GM19240 (cell line): ENCODE measurements at regions not wholly inside any gene's neighbourhood (a gene's known extent, or its start where the extent isn't known, plus 50 kb on each side); places are given as distances from the start of the nearest gene placed in this dataset.
"Not testable (repeated sequence)": the region's sequence is repeated elsewhere in the genome, so short reads cannot be mapped to it uniquely, and the experiment has no call there.

ENCODE experiments used
- DNase-seq: peaks from one replicate; pipeline ENCODE4 v3.0.0; 2011; ENCODE audit warnings: low spot score; ENCODE audit not compliant: insufficient read length

DNA sequence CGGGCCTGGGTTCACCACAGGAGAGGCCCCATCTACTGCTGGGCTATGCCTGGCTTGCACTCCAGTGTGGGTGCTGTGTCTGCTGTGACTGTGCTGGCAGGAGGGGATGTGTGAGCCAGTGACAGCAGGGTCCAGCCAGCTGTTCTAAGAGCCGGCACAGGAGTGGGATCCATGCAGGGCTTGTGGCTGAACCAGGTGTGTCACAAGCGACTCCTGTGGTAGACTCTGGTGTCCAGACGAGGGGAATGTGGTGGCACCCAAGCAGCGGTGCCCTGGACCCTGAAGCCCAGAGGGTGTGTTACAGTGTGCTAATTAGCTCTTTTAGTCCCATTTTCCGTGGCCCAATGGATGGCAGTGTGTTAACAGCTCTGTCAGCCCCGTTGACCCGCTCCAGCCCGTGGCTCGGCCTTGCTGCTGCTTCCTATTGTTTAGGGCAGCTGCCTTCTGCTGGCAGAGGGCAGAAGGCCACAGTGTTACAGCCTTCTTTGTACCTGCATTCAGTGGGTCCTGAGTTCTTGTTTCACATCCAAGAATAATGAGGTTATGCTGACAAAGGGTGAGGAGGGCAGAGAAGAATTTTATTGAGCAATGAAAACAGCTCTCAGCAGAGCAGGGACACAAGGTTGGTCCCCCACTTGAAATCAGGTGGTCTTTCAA, 78.5 kb upstream of the RNU6-1 start:
- DNase-seq = no peak

DNA sequence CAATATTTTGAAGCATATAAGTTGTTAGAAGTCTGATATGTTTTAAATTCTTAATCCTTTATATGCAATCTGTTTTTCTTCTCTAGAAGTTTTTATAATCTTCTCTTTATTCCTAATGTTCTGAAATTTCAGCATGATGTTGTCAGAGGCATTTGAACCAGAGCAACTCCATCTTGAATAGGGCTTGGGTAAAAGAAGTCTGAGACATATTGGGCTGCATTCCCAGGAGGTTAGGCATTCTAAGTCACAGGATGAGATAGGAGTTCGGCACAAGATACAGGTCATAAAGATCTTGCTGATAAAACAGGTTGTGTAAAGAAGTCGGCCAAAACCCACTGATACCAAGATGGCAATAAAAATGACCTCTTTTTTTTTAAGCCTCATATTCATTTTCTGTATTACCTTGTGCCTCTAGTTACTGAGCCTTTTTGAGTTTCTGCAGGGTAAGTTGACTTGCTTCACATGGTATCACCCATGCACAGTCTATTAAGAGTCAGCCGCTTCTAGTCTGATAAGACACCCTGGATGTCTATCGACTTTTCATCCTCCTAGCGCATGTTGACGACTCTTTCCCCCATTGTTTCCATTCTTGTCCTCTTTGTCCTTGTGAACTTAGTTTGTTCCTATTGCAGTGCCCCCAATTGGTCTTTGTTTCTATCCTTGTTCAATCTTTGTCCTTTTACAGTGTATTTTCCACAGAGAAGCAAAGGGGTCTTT, 80.8 kb upstream of the RNU6-1 start:
- no peak for DNase-seq

DNA sequence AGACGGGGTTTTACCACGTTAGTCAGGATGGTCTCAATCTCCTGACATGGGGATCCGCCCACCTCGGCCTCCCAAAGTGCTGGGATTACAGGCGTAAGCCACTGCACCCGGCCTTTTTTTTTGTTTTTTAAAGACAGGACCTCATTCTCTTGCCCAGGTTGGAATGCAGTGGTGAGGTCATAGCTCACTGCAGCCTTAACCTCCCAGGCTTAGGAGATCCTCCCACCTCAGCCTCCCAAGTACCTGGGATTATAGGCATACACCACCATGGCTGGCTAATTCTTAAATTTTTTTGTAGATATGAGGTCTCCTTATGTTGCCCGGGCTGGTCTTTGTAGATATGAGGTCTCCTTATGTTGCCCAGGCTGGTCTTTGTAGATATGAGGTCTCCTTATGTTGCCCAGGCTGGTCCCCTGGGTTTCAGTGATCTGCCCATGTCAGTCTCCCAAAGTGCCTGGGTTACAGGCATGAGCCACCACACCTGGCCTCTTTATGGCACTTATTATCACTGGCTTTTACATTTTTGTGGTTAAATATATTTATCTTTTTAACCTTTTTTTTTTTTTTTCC, 82.3 kb upstream of the RNU6-1 start:
- DNase-seq = no peak

DNA sequence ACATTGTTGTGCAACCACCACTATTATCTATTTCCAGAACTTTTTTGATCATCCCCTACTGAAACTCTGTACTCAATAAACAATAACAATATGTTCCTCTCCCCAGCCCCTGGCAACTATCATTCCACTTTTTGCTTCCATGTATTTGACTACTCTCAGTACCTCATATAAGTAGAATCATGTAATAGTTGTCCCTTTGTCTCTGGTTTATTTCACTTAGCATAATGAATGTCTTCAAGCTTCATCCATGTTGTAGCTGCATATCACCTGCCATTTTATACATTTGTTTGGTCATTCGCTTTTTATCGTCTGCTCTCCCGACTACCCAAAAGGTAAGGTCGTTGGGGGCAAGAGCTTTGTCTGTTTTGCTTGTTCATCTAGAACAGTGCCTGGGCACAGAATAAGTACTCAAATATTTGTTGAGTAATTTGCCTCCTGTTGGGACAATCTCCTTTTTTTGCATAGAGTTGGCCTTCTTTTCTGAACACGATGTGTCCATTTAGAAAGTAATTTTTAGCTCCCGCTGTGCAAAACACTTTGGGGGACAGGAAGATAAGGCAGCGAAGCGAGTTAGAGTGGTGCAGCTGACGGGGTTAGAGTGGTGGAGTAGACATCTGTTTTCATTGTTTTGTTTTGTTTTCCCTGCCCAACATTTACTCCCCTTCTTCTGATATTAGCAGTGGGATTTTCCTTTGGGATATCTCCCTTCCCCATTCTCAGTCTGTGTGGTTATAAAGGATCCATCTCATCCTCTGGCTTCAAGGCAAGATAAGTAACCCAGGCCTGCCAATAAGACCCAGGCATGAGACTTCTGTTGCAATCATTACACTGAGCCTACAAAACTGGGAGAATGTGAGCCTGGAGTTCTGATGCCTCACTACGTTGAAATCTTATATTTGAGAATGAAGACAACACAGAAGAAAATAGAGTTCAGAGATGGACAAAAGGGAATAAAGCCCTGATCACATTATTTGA, 83.4 kb upstream of the RNU6-1 start:
- no peak for DNase-seq

DNA sequence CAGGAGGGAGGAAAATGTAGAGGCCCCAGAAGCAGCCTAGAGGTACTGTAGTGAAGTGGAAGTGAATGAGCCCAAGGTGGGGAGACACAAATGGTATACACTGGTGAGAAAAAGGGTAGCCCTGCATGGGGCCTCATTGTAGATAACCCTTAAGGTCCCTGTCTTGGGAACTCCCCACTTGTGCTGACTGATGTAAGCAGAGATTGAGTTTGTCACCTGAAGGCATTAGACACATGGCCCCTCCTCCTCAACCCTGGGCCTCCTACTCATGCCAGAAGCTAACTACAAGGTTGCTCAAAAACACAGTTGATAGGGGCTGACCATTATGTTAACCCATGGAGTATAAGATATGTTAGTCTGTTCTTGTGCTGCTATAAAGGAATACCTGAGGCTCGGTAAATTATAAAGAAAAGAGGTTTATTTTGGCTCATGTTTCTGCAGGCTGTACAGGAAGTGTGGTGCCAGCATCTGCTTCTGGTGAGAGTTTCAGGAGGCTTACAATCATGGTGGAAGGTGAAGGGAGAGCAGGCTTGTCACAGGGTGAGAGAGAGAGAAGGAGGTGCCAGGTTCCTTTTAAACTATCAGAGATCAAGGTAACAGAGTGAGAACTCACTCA, 84.6 kb upstream of the RNU6-1 start:
- no peak for DNase-seq

DNA sequence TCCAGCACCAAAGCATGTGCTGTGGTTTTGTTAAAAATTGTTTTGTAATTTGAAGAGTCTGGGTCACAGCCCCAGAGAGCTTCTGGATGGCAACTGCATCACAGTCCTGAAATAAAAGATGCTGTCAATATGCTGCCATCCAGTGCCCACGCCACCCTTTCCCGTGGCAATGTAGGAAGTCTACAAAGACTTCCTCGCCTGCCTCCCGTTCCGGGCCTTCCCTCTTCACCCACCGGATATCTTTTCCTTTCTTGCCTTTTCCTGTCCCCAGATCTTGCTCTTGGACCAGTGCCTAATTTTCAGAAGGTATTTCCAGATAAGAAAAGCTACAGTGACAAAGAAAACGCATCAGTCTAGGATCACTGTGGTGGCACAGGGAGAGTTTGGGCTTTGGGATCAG, 85.3 kb upstream of the RNU6-1 start:
- no peak for DNase-seq

DNA sequence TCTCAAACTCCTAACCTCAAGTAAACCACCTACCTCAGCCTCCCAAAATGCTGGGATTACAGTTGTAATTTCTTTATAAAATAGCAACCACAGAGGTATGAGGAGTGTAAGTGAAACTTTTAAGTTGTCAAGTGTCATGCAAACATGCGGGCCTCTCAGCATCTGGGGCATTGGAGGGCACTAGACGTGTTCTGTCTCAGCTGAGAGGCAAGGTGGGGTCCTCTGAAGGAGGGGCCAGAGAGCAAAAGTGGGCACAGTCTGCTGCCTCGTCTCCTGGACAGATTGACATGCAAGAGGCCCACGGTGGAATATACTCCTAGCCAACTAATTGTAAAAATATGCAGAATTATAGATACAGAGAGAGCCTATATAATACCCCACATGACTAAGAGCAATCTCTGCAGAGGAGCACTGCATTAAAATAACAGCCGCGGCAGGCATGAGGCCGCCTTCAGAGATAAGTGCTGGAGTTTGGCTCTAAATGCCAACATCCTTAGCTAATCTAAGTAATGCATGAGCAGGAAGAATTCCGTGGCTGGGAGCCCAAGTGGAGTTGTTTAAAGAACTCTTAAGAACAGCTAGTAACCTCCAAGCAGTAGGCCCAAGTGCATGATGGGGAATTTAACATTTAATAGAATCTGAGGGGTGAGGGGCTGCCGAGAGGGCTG, 87.8 kb upstream of the RNU6-1 start:
- DNase-seq = no peak

DNA sequence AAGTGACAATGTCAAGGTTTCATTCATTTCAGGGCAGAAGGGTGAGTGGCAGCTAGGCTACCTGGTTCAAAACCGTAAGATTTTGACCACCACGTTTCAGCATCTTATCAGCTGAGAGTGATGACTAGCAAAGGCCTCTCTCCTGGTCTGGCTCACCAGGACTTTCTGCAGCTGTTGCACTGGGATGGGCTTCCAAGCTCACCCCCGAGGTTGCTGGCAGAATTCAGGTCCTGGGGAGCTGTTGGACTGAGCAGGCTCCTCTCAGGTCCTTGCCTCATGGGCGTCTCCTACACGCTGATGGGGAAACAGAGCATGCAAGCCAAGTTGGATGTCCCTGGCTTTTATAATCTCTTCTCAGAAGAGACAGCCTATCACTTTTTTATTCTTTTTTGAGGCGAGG, 88.8 kb upstream of the RNU6-1 start:
- no peak for DNase-seq

DNA sequence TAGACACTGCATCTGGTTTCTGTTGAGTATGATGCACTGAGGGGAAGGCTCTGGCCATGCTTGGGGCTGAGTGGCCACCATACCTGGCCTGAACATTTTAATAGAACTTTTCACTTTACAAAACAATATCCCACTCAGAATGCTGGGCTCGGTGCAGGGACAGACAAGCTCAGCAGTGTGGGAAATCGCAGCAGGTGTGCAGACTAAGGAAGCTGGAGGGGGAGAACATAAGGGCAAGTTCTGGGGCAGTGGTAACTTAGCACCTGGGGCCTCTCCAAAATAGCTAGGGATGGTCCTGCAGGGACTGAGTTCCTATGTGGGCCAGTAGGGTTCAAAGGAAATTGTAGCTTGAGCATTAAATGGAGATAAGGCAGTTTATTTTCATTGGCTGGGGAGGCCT, 90.9 kb upstream of the RNU6-1 start:
- DNase-seq = no peak

DNA sequence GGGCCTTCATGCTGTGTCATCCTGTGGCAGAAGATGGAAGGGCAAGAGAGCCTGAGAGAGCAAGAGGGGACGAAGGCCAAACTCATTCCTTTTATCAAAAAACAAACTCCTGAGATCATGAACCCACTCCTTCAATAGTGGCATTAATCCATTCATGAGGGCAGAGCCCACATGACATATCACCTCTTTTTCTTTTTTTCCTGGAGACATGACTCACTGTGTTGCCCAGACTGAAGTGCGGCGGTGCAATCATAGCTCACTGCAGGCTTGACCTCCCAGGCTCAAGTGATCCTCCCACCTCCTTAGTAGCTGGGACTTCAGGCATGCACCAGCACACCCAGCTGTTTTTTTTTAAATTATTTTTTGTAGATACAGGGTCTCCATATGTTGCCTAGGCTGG, 92.0 kb upstream of the RNU6-1 start:
- no peak for DNase-seq

DNA sequence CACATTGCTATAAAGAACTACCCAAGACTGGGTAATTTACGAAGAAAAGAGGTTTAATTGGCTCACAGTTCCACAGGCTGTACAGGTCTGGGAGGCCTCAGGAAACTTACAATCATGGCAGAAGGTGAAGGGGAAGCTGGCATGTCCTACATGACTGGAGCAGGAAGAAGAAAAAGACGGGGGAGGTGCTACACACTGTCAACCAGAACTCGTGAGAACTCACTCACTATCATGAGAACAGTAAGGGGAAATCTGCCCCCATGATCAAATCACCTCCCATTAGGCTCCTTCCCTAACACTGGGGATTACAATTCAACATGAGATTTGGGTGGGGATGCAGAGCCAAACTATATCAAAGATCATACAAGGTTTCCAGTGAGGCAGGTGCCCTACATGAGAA, 94.3 kb upstream of the RNU6-1 start:
- not testable (repeated sequence) for DNase-seq

DNA sequence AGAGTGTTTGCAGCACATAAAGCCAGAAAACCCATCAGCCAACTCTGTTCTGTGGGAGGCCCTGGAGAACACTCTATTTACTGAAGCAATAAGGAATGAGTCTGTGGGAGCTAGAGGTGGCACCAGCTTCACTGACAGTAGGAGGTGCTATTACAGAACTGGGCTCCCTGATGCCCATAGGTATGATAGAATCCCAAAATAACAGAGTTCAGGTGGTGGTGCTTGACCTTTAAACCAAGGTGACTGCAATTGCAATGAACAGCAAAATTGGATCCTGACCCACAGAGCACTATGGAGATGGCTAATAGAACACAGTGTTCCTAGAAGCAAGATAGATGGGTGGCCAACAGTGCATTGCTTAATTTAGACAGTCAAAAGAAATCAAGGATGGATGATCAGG, 95.4 kb upstream of the RNU6-1 start:
- no peak for DNase-seq

DNA sequence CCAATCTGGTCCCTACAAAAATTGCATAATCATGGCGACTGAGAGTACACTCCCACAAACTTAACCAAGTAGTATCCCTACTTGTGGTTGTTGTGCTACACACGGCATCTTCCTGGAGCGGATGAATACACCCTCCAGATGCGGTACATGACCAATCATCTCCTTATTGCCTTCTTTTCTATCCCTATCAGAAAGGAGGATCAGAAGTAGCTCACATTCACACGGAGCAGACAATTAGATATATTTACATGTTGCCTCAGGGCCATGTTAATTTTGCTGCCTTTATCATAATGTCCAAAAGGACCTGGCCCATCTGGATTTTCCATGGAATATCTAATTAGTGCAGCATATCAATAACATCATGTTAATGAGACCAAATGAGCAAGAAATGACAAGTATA, 96.4 kb upstream of the RNU6-1 start:
- no peak for DNase-seq

DNA sequence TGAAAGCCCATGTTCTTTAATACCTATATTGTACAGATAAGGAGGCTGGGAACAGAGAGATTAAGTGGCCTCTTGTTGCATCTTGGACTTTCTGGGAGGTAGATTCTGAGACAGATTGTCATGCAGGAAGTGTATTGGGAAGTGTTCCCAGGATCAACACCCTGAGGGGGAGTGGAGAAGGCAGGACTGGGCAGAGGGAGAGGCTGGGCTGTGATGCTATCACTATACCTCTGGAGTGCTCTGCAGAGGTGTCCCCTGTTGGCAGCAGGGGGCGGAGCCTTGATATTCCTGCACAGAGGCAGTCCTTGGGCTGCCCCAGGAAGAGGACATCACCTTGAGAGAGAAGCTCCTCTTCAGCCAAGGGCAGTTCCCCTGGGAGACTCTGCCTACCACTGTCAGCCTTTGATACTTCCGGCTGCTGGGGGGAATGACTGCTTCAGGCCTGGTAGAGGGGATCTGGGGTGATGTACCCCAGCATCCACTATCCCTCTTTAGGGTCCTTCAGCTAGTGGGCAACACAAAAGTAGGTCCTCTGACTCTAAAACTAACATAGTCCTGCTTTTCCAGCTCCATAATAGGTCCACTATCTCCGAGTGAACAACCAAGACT, 97.4 kb upstream of the RNU6-1 start:
- DNase-seq = no peak

DNA sequence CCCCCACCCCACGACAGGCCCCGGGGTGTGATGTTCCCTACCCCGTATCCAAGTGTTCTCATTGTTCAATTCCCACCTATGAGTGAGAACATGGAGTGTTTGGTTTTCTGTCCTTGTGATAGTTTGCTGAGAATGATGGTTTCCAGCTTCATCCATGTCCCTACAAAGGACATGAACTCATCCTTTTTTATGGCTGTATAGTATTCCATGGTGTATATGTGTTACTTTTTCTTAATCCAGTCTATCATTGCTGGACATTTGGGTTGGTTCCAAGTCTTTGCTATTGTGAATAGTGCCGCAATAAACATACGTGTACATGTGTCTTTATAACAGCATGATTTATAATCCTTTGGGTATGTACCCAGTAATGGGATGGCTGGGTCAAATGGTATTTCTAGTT, 99.3 kb upstream of the RNU6-1 start:
- DNase-seq = not testable (repeated sequence)

DNA sequence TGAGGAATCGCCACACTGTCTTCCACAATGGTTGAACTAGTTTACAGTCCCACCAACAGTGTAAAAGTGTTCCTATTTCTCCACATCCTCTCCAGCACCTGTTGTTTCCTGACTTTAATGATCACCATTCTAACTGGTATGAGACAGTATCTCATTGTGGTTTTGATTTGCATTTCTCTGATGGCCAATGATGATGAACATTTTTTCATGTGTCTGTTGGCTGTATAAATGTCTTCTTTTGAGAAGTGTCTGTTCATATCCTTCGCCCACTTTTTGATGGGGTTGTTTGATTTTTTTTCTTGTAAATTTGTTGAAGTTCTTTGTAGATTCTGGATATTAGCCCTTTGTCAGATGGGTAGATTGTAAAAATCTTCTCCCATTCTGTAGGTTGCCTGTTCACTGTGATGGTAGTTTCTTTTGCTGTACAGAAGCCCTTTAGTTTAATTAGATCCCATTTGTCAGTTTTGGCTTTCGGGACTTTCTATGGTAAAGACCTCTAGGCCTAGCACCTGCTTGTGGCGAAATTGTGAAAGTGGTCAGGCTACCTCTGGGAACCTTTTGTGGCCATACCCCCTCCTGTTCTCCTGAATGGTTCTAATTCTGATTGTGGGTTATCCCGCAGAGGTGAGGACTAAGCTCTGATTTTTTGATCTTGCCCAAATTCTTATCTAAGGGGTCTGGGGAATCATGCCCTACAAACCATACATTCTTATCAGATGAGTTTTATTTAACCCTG, 99.9 kb upstream of the RNU6-1 start:
- not testable (repeated sequence) for DNase-seq

DNA sequence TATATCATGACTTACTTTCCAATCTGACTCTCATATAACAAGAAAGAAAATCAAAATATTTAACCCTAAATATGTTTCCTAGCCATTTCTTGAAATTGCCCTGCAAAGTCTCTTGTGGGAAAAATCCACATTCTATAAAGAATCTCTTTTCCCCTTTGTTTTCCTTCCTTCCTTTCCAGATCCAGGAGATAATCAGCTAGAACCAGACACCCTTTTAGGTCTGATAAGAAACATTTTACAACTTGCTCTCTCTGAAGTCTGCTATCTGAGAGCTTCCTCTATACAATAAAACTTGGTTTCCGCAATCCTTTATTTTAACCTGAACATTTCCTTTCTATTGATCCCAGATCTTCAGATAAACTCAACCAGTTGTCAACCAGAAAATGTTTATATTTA, 100.5 kb upstream of the RNU6-1 start:
- no peak for DNase-seq

DNA sequence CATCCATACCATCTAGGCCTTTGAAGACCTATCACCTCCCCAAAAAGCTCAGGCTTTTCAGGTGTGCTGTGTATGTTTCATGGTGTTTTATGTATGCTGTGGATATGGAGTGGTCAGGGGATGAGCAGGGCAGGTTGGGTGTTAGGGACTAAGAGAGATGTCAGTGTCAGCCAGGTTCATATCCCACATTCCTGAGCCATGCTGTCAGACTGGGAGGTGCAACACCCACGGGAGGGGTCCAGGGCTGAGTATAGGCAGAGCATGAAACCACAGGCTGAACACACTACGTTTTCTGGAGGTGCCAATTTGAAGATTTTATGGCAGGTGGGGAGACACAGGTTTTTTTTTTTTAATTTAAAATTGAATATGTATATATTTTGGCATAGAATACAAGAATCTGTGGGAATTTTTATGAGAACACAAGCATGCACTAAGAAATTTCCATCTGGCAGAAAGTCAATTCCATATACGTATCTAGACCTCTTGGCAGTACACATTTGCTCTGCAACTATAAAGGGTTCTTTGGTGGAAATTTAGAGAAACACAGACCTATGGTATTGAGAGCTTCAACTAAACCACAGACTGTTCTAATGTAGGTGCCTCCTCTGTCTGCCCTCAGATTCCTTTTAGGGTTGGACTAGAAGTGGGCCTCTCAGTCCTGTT, 101.9 kb upstream of the RNU6-1 start:
- no peak for DNase-seq

DNA sequence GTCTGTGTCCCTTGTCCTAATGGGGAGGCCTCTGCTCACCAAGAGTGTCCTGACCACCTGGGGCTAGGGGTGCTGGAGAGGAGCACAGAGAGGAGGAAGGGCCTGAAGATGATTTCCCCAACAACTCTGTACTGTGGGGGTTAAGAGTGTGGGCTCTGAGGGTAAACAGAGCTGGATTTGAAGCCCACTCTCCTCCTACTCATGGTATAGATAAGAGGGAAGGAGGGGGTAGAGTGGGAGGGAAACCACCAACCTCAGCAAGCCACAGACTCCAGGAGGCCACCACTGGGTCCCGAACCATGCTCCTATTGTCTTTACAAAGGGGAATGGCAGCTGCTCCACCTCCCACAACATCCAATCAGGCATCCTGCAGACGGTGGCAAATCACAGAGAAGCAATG, 103.6 kb upstream of the RNU6-1 start:
- no peak for DNase-seq
